Head of caudate nucleus (tissue), 42 donors: ENCODE measurements at regions not wholly inside any gene's neighbourhood (a gene's known extent, or its start where the extent isn't known, plus 50 kb on each side); places are given as distances from the start of the nearest gene placed in this dataset.
"Not testable (repeated sequence)": the region's sequence is repeated elsewhere in the genome, so short reads cannot be mapped to it uniquely, and the experiment has no call there.

Experiments used
- DNase-seq, 42 donors: peaks; one replicate each; pipeline versions ENCODE4 v3.0.0 to v3.0.0-alpha.2; 2020 to 2021; ENCODE audit warnings: mixed read lengths in 7 of 42
- intact Hi-C: fragments of 100-400 bp; cut with DNase I; formaldehyde crosslinking; loops from one replicate; pipeline ENCODE4 v1.15.0; 2022

DNA sequence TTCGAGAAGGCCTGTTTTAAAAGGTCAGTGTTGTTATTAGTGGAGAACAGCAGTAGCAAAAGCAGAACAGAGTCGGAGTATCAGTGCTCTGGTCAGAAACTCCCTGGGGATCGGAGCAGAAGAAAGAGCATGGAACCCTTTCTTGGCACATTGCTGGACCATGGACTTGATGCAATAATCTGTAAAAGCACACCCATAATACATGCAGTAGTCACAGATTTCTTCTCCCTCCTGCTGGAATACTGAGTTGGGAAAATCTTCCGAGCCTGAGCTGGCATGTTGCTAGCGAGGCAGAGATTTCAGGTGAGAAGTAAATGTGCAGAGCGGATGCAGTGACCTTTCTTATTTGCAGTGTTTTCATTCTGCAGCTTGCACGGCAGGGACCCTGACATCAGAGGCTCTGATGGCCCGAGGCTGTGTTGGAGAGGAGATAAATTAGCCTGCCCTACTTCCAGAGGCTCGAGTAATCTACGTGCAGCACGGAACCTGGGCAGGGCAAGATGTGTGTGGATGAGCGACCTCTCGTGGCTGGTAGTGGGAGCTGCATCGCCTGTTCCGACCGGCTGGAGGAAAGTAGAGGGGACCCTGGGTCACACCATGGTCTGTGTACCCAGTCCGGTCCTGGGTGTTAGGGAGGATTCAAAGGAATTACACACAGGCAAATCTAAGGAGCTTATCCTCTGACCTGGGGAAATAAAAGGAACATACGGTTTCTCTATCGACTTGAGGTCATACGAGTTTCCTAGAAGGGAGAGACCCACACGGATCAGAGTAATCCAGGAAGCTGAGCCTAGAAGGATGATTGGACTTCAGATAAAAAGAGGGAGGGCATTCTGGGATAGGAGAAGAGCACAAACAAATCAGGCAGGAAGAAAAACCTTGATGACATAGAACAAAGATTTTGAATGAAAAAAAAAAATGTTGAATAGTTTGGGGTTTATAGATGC is 137.0 kb upstream of the STMND1 start:
- intact Hi-C loops, result loop anchor here (10.0 kb wide), 1 partner anchor 120 kb away; no protein-coding TSS in a partner anchor
- DNase-seq, result peak; percentile 72 to 92 (median 82)

DNA sequence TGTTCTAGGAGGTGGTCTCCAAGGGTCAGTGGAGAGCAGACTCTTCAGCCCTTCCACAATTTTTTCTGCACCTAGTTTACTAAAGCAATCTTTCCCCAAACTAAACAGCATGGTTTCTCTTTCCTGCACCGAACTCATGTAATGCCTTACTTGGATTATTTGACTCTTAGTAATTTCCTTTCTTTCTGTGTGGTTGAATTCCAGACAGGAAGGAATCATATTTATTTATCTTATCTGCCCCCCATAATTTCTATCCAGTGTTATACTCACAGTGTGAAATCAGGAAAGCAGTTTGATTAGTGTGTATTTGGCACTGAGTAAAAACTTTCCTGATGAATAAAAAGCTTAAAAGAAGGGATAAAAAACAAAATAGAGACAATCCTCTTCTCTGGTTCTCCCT is 140.3 kb upstream of the STMND1 start:
- no peak for DNase-seq
- intact Hi-C loops, result loop anchor here (10.0 kb wide), 1 partner anchor 123 kb away; no protein-coding TSS in a partner anchor

- intact Hi-C loops, result loop anchor here (10.0 kb wide), 1 partner anchor 125 kb away; no protein-coding TSS in a partner anchor
- no peak for DNase-seq
Observed at GRCh38 chr6:16959789-16960188, 142.1 kb upstream of the STMND1 start.

- intact Hi-C loops, result no loop called here
- DNase-seq, result no peak
Observed at GRCh38 chr6:16956361-16956760, 145.5 kb upstream of the STMND1 start.

DNA sequence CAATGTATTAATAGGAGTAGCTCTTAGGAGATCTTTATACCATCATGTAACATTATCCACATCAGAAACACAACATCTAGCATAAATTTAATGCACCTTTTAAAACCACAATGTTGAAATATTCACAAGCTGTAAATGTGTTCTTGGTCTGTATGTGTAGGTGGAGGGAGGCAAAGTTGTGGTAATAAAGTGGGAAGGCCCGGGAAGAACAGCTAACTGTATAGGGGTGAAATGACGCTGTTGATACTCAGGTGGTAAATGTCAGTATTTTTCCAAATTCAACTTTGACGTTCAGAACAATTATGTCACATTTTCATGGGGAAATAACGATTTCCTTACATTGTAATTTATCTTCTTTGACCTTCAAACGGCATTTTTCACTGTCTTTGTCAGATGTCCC is 146.0 kb upstream of the STMND1 start:
- intact Hi-C loops, result no loop called here
- no peak for DNase-seq

DNA sequence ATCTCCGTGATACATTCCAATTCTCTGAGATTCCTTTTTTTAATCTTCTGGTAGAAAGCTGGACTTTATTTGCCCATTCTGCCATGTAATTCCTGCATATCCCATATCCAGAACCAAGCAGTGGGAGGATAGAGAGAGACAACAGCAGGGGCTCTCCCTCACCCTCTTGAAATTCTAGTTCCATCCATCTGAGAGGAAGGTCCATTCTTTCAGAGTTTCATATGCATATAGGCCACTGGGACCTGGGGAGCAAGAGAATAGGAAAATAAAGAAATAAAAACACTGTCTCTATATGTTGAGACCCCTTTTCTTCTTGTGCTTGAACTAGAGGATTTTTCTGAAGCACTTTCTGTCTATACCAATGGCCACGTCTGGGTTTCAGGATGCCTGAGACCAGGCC is 147.9 kb upstream of the STMND1 start:
- intact Hi-C loops, result no loop called here
- DNase-seq, result no peak

- DNase-seq, result no peak
- intact Hi-C loops, result no loop called here
Observed at GRCh38 chr6:16953446-16953845, 148.4 kb upstream of the STMND1 start.

DNA sequence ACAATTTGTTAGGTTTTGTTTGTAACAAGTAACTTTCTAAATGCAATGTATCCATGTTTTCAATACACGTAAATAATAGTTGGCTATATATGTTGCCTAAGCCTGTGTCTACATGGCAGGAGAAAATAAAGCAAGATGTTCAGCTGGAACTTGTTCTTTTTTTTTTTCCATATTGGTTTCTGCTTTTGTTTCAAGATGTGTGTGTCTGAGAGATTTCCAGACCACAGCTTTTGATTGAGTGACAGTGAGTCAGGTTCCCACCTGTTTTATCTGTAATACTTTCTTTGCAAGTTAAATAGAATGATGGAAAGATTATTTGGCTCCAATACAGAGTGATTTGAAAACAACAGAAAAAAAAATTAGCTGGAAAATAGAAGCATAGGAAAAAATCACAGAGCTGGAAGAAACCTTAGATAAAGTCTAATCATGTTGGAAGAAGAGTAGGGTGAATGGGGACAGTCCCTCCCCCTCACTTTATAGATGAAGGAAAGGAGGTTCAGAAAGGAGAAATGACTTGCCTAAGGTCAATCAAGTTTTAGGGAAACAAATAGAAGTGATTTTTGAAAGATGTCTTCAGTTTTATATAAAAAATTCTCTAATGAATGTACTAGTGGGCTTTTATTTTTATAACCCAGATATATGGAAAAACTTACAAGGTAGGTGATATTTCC is 150.9 kb upstream of the STMND1 start:
- DNase-seq, result no peak
- intact Hi-C loops, result no loop called here

DNA sequence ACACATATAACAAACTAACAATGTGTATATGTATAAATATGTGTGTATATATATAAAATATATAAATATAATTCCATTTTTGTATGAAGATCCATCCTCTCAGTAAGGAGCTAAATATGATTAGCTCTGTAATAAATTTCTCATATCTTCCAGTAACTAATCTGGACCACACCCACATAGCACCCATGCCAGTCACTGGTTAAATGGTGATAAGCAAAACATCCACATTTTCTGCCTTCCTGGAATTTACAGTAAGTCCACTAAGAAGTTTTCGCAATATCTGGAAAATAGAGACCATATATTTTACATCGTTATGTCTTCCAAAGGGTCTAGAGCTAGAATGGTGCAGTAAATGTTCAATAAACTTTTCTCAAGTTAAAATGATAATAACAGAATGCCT is 151.5 kb upstream of the STMND1 start:
- intact Hi-C loops, result no loop called here
- DNase-seq, result no peak

GRCh38 chr6:16949716-16950115 is 152.1 kb upstream of the STMND1 start:
- no peak for DNase-seq
- intact Hi-C loops, result no loop called here

GRCh38 chr6:16948396-16948795 is 153.5 kb upstream of the STMND1 start:
- no peak for DNase-seq
- intact Hi-C loops, result no loop called here

GRCh38 chr6:16947375-16948015 is 154.4 kb upstream of the STMND1 start:
- DNase-seq, result no peak
- intact Hi-C loops, result no loop called here

DNA sequence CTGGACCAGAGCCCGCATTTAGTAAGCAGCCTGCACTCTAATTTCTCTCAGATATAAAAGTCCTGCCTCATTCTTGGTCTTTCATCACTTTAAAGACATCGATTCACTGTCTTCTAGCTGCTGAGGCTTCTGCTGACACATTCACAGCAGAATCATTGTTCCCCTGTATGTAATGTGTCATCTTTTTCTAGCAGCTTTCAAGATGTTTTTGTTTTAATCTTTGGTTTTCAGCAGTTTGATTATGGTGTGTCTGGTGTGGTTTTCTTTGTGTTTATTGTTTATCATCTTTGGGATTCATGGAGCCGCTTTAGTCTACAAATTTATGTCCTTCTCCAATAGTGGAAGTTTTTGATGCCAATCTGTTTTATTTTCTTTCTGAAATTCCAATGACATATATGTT is 157.3 kb upstream of the STMND1 start:
- intact Hi-C loops, result no loop called here
- DNase-seq, result no peak

DNA sequence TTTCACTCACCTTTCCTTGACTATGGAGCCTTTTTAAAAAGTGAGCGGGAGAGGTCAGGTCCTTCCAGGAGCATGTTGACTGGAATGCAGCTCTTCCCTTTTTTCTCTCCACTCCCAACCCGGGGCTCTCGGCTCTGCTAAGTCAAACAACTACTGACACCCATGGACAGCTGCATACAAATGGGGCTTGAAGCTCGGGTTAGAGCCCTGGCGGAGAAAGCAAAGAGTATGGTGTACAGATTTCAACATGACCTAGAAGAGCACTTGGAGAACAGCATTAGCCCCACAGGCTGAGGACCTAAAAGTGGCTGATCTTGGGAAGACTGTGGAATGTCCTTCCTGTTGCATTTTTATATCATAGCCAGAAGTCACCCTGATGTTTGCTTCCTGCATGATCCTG is 162.0 kb upstream of the STMND1 start:
- intact Hi-C loops, result no loop called here
- DNase-seq, result no peak

DNA sequence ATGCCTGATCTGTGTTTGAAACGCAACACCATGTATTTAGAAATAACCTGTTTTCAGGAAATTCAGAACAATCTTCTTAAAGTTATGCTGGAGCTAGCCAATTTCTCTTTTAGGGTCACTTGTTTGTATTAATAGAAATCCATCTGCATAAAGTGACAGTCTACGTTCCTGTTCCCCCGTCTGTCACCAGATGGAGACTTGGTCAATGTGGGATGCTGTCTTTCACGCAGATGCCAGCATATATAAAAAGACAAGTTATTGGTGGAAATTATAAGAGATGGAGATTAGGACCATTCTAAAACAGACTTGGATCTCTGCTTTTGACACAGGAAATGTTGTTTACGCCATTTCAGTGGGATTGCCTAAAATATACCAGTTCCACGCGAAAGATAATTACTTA is 162.5 kb upstream of the STMND1 start:
- intact Hi-C loops, result no loop called here
- no peak for DNase-seq

DNA sequence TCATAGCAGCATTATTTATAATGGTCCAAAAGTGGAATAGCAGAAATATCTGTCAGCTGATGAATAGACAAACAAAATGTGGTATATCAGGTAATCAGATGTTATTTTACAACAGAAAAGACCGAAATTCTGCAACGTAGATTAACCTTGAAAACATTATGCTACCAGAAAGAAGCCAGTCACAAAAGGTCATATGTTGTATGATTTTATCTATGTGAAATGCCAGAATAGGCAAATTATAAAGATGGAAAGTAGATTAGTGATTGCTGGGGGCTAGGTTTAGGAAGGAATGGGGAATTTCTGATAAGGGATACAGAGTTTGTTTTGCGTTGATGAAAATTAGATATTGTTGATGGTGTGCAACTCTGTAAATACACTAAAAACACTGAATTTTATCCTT is 165.0 kb upstream of the STMND1 start:
- intact Hi-C loops, result no loop called here
- DNase-seq, result no peak

DNA sequence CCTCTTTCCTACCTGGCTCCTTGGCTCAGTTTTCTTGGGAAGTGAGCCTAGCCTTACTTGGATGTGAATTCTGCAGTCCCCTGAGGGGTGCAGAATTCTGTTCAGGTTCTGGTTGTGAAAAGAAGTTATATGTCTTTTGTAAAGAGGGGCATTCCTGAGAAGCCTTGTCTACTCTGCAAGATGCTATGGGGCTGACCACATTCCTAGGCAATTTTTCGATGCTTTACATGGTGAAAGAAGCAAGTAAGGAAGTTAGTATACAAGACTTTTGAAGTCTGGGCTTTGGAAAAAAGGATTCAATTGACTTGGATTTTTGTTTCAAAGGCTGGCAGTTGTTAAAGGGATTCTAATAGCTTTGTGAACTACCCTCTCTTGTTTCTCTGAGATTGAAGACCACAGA is 167.9 kb upstream of the STMND1 start:
- no peak for DNase-seq
- intact Hi-C loops, result no loop called here

- DNase-seq, result no peak
- intact Hi-C loops, result no loop called here
Observed at GRCh38 chr6:16933532-16933931, 168.3 kb upstream of the STMND1 start.

- intact Hi-C loops, result no loop called here
- no peak for DNase-seq
Observed at GRCh38 chr6:16932920-16933319, 168.9 kb upstream of the STMND1 start.

GRCh38 chr6:16931079-16931478 is 169.8 kb upstream of the ATXN1 start:
- intact Hi-C loops, DNase-seq: not testable (repeated sequence)
